H1 (cell line): ENCODE measurements at regions not wholly inside any gene's neighbourhood (a gene's known extent, or its start where the extent isn't known, plus 50 kb on each side); places are given as distances from the start of the nearest gene placed in this dataset.
A peak's percentile ranks its signal among the peaks of the same experiment; 100 is the strongest.

Experiments used
- CTCF ChIA-PET: fragments of 300-600 bp; sonication (Branson Sonifier 250); formaldehyde crosslinking; loops from one replicate; lab custom pipeline; 2021; ENCODE audit not compliant: partially characterized antibody; lab: Charles Lee
- POLR2A ChIA-PET: fragments of 300-600 bp; sonication (Branson Sonifier 250); formaldehyde crosslinking; loops from one replicate; lab custom pipeline; 2021; ENCODE audit warnings: inconsistent platforms; ENCODE audit not compliant: partially characterized antibody; lab: Charles Lee
- DNase-seq, 2 experiments: peaks; one replicate each; pipeline versions ENCODE4 v3.0.0 to v3.0.0-alpha.2; 2010 to 2022; ENCODE audit warnings: low spot score in 2 of 2, low read depth in 1 of 2, mixed read lengths in 1 of 2
- FAIRE-seq: peaks from 2 replicates; lab custom pipeline; 2011; peaks lifted over from hg19 to GRCh38; lab: Jason Lieb, UNC
- H2AFZ ChIP-seq: 2 replicates; pipeline ENCODE4 v1.8.1; 2012; ENCODE audit warnings: low read length, inconsistent platforms
- H2AK5ac ChIP-seq: 2 replicates; pipeline ENCODE4 v1.6.1; 2013; ENCODE audit warnings: low read depth, low read length
- H2BK120ac ChIP-seq: replicated peaks from 2 replicates; pipeline ENCODE3; 2013; ENCODE audit warnings: low read depth, low read length, inconsistent platforms
- H2BK12ac ChIP-seq: 2 replicates; pipeline ENCODE4 v1.6.1; 2013; ENCODE audit warnings: low read depth, low read length
- H2BK15ac ChIP-seq: 2 replicates; pipeline ENCODE4 v1.6.1; 2013; ENCODE audit warnings: low read length
- H2BK20ac ChIP-seq: 2 replicates; pipeline ENCODE4 v1.6.1; 2013; ENCODE audit warnings: low read length
- H2BK5ac ChIP-seq: 2 replicates; pipeline ENCODE4 v1.6.1; 2013; ENCODE audit warnings: low read depth, low read length
- H3K14ac ChIP-seq: 2 replicates; pipeline ENCODE4 v1.6.1; 2013; ENCODE audit warnings: inconsistent platforms; ENCODE audit not compliant: insufficient read length
- H3K18ac ChIP-seq: 2 replicates; pipeline ENCODE4 v1.6.1; 2013; ENCODE audit warnings: low read length; ENCODE audit errors: extremely low read depth
- H3K23ac ChIP-seq: 2 replicates; pipeline ENCODE4 v1.6.1; 2013; ENCODE audit warnings: inconsistent platforms; ENCODE audit not compliant: insufficient read length
- H3K23me2 ChIP-seq: 2 replicates; pipeline ENCODE4 v1.6.1; 2013; ENCODE audit warnings: low read depth, low read length
- H3K27ac ChIP-seq: 2 replicates; pipeline ENCODE4 v1.6.1; 2011; ENCODE audit warnings: low read depth, low read length, inconsistent platforms
- H3K27me3 ChIP-seq, 4 experiments: replicated peaks in 1 of 4; 1 replicate in 1 of 4; 2 replicates in 3 of 4; pipeline versions ENCODE4 v1.6.1 to v1.8.1; 2011 to 2013; ENCODE audit warnings: low read length in 3 of 4, mild to moderate bottlenecking in 3 of 4, inconsistent platforms in 2 of 4, mixed read lengths in 2 of 4, moderate library complexity in 1 of 4; ENCODE audit not compliant: control insufficient read depth in 3 of 4, insufficient read depth in 3 of 4; ENCODE audit errors: extremely low read depth in 1 of 4
- H3K36me3 ChIP-seq, 4 experiments: 2 replicates each; pipeline versions ENCODE4 v1.6.1 to v1.8.1; 2011 to 2013; ENCODE audit warnings: mild to moderate bottlenecking in 4 of 4, low read length in 3 of 4, moderate library complexity in 2 of 4, control low read depth in 1 of 4, inconsistent platforms in 1 of 4; ENCODE audit not compliant: insufficient read depth in 4 of 4, control insufficient read depth in 2 of 4
- H3K4ac ChIP-seq: replicated peaks from 2 replicates; pipeline ENCODE3; 2013; ENCODE audit warnings: low read length, low read depth, mixed read lengths, inconsistent platforms; ENCODE audit not compliant: insufficient read length
- H3K4me1 ChIP-seq, 4 experiments: replicated peaks in 1 of 4; 1 replicate in 1 of 4; 2 replicates in 3 of 4; pipeline versions ENCODE4 v1.6.1 to v1.8.1; 2011 to 2013; ENCODE audit warnings: low read length in 3 of 4, inconsistent platforms in 2 of 4, mixed read lengths in 1 of 4; ENCODE audit not compliant: insufficient read depth in 4 of 4, control insufficient read depth in 3 of 4
- H3K4me2 ChIP-seq, 2 experiments: 2 replicates each; pipeline versions ENCODE4 v1.6.1 to v1.8.1; 2011 to 2013; ENCODE audit warnings: low read depth in 2 of 2, low read length in 2 of 2, control low read depth in 1 of 2, inconsistent platforms in 1 of 2, mild to moderate bottlenecking in 1 of 2; ENCODE audit not compliant: insufficient read depth in 1 of 2
- H3K4me3 ChIP-seq, 4 experiments: fragments of 200-600, 300-600 bp in 1 of 4; sonication (generic), shearing (Covaris generic), sonication (Bioruptor Twin) in 1 of 4; 2 replicates each; pipeline versions ENCODE4 v1.5.1 to v1.8.1; 2011 to 2016; ENCODE audit warnings: low read length in 4 of 4, low read depth in 3 of 4, control low read depth in 2 of 4, inconsistent platforms in 2 of 4, mild to moderate bottlenecking in 2 of 4, mixed read lengths in 1 of 4, moderate library complexity in 1 of 4; ENCODE audit not compliant: insufficient read depth in 2 of 4; ENCODE audit errors: extremely low read depth in 1 of 4
- H3K56ac ChIP-seq: replicated peaks from 2 replicates; pipeline ENCODE3; 2013; ENCODE audit warnings: low read depth, mild to moderate bottlenecking, mixed read lengths, low read length, inconsistent platforms; ENCODE audit not compliant: insufficient read length
- H3K79me1 ChIP-seq: 2 replicates; pipeline ENCODE4 v1.6.1; 2013; ENCODE audit warnings: low read depth, low read length, control low read depth
- H3K79me2 ChIP-seq, 2 experiments: 2 replicates each; pipeline versions ENCODE4 v1.6.1 to v1.8.1; 2012 to 2013; ENCODE audit warnings: low read length in 2 of 2, mild to moderate bottlenecking in 2 of 2, inconsistent platforms in 1 of 2; ENCODE audit not compliant: insufficient read depth in 2 of 2, control insufficient read depth in 1 of 2
- H3K9ac ChIP-seq, 4 experiments: replicated peaks in 1 of 4; 1 replicate in 1 of 4; 2 replicates in 3 of 4; pipeline versions ENCODE4 v1.6.1 to v1.8.1; 2011 to 2013; ENCODE audit warnings: low read depth in 3 of 4, low read length in 3 of 4, control low read depth in 2 of 4, mild to moderate bottlenecking in 2 of 4, moderate library complexity in 2 of 4, inconsistent platforms in 1 of 4; ENCODE audit errors: extremely low read depth in 1 of 4
- H3K9me3 ChIP-seq, 2 experiments: 2 replicates each; pipeline versions ENCODE4 v1.6.1 to v1.8.1; 2012 to 2013; ENCODE audit warnings: mild to moderate bottlenecking in 2 of 2, moderate library complexity in 2 of 2, control low read depth in 1 of 2, inconsistent platforms in 1 of 2, low read depth in 1 of 2, low read length in 1 of 2, mixed read lengths in 1 of 2; ENCODE audit not compliant: insufficient read depth in 2 of 2
- H4K20me1 ChIP-seq, 2 experiments: replicated peaks in 1 of 2; 2 replicates each; pipeline versions ENCODE3 to v1.8.1; 2011 to 2013; ENCODE audit warnings: inconsistent platforms in 2 of 2, low read length in 2 of 2, mild to moderate bottlenecking in 1 of 2; ENCODE audit not compliant: insufficient read depth in 2 of 2, control insufficient read depth in 1 of 2
- H4K5ac ChIP-seq: 2 replicates; pipeline ENCODE4 v1.6.1; 2013; ENCODE audit warnings: low read length, low read depth, mixed read lengths, inconsistent platforms; ENCODE audit not compliant: insufficient read length
- H4K8ac ChIP-seq: 2 replicates; pipeline ENCODE4 v1.8.0; 2013; ENCODE audit warnings: mild to moderate bottlenecking, moderate library complexity, low read length, inconsistent platforms; ENCODE audit not compliant: insufficient read depth; ENCODE audit errors: extremely low read depth
- H4K91ac ChIP-seq: replicated peaks from 2 replicates; pipeline ENCODE3; 2013; ENCODE audit warnings: low read length, mixed read lengths, inconsistent platforms; ENCODE audit not compliant: insufficient read length
- GABPA ChIP-seq: IDR thresholded peaks from 2 replicates; pipeline ENCODE4 v1.6.1; 2011; ENCODE audit warnings: mild to moderate bottlenecking, low read length, moderate library complexity, borderline replicate concordance; ENCODE audit not compliant: insufficient read depth
- JUND ChIP-seq: IDR thresholded peaks from 2 replicates; pipeline ENCODE4 v1.6.1; 2011; ENCODE audit warnings: mild to moderate bottlenecking, improper control_type of control experiment, low read length
- KDM4A ChIP-seq: IDR thresholded peaks from one replicate; pipeline ENCODE4 v1.7.1; 2012; ENCODE audit warnings: low read depth, mild to moderate bottlenecking, moderate library complexity, low read length, inconsistent platforms; ENCODE audit not compliant: severe bottlenecking
- POU5F1 ChIP-seq: IDR thresholded peaks from 2 replicates; pipeline ENCODE4 v1.6.1; 2011; ENCODE audit warnings: low read depth, mild to moderate bottlenecking, low read length, moderate library complexity
- RAD21 ChIP-seq, 2 experiments: IDR thresholded peaks in 1 of 2; conservative IDR thresholded peaks in 1 of 2; 2 replicates each; pipeline ENCODE4 v1.6.1; 2011; ENCODE audit warnings: low read depth in 2 of 2, low read length in 2 of 2, improper control_type of control experiment in 1 of 2, inconsistent platforms in 1 of 2, mild to moderate bottlenecking in 1 of 2, moderate library complexity in 1 of 2
- RFX5 ChIP-seq: IDR thresholded peaks from 2 replicates; pipeline ENCODE4 v1.6.1; 2011; ENCODE audit warnings: low read depth, low read length, improper control_type of control experiment, borderline replicate concordance
- SIX5 ChIP-seq: IDR thresholded peaks from 2 replicates; pipeline ENCODE4 v1.6.1; 2011; ENCODE audit warnings: mild to moderate bottlenecking, low read depth, low read length
- SP2 ChIP-seq: IDR thresholded peaks from 2 replicates; pipeline ENCODE4 v1.6.1; 2012; ENCODE audit warnings: mild to moderate bottlenecking, low read length, inconsistent platforms
- WGBS, 2 experiments: shearing (Covaris generic) in 1 of 2; methylation state at CpG; one replicate each; pipeline versions ENCODE4 v1.1.6 to v1.1.7; 2013 to 2015; ENCODE audit warnings: low lambda C conversion rate in 2 of 2, mixed read lengths in 2 of 2, inconsistent platforms in 1 of 2, low coverage in 1 of 2, missing lambda C conversion rate in 1 of 2; ENCODE audit not compliant: insufficient replicate concordance in 2 of 2, insufficient coverage in 1 of 2, insufficient read length in 1 of 2; ENCODE audit errors: extremely low coverage in 1 of 2, missing lambda C conversion rate in 1 of 2; 5-methylcytosine and 5-hydroxymethylcytosine counted together
- TF ChIP-seq, protein P1 (sequence below): IDR thresholded peaks from 2 replicates; pipeline ENCODE4 v1.6.1; 2011; ENCODE audit warnings: low read depth, mild to moderate bottlenecking, low read length; ENCODE audit not compliant: insufficient read depth
- TF ChIP-seq, protein P2 (sequence below): IDR thresholded peaks from 2 replicates; pipeline ENCODE4 v1.6.1; 2011; ENCODE audit warnings: low read length, improper control_type of control experiment

DNA sequence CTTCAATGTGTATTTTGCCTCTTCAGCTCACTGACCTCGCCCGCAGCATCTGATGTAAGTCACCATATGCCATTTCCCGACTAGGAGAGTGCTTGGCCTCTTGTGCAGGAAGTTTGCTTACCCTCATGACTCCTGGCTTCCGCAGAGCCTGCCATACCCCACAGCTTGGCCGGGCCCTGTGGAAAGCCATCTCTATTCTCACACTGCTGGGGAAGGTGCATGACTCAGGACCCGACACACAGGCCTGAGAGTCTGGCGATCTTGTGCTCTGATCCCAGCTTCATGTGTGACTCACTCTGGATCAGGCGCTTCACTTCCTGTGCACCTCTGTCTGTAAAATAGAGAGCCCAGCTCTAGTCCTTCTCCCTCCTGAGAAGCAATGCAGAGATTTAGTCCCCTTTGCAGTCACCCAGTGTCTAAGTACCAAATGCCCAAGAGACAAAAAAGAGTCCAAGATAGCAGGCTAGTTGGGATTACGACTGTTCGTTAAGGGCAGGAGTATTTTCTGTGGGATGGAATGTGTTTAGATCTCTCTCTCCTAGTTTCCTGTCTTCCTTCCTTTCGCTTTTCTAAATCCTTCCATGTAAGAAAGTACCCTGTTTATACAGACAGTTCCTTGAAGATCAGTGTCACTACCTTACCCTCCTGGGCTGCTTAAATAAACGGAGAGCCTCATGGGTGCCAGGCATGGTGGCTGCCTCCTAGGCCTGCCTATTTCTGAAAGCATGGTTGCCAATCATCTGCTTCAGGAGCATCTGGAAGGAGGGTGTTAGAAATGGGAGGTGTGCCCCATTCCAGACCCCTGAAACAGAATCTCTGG lies 62.8 kb upstream of the KIF26B start:
- Histone ChIP-seq H2AK5ac (no peak overlapping the region), H3K9ac (no peak overlapping the region), H2BK15ac (no peak overlapping the region), H3K36me3 (no peaks in the 10 kb centered on the region; a peak in 1 of 8 replicates), H2BK5ac (no peak overlapping the region), H3K27me3 (no peaks in the 10 kb centered on the region), H2BK120ac (no peak overlapping the region), H2AFZ (no peak overlapping the region), H3K79me1 (no peaks in the 10 kb centered on the region), H4K8ac (no peak overlapping the region), H3K4me1 (no peaks in the 10 kb centered on the region), H2BK20ac (no peak overlapping the region), H3K23me2 (no peaks in the 10 kb centered on the region), H2BK12ac (no peak overlapping the region), H3K4ac (no peak overlapping the region), H3K27ac (no peak overlapping the region), H3K9me3 (no peaks in the 10 kb centered on the region), H3K56ac (no peak overlapping the region), H3K23ac (no peak overlapping the region), H4K20me1 (no peaks in the 10 kb centered on the region), H3K79me2 (no peaks in the 10 kb centered on the region), H3K4me2 (no peak overlapping the region), H3K4me3 (no peak overlapping the region), H4K5ac (no peak overlapping the region), H3K14ac (no peak overlapping the region), H3K18ac (no peak overlapping the region), H4K91ac (no peak overlapping the region)
- WGBS, 2 experiments = 86% methylated on average over 12 of the region's 12 CpGs; no CpG with 5 or more reads in 1 of the 2 experiments
- CTCF ChIA-PET = interaction anchor here (0.6 to 2.3 kb wide), 3 partner anchors 12 to 60 kb away, joined by 3 to 5 read pairs (median 3); no protein-coding TSS in a partner anchor
- DNase-seq (peak in 1 of 2 experiments; percentile 10), FAIRE-seq (no peak)
- POLR2A ChIA-PET = interaction anchor here (0.8 kb wide), 1 partner anchor 10 kb away, joined by 3 read pairs; no protein-coding TSS in a partner anchor
- TF ChIP-seq KDM4A (no peak), RAD21 (IDR thresholded peaks at IDR 0.05 in 1 of 2, conservative IDR thresholded peaks at IDR 0.05 in 1 of 2; ENCODE audit: low read depth in 2 of 2, low read length in 2 of 2) (no peak), JUND (no peak), RFX5 (no peak), GABPA (no peak), SP2 (no peak), SIX5 (no peak), POU5F1 (no peak)
- TF ChIP-seq, protein P1, sequence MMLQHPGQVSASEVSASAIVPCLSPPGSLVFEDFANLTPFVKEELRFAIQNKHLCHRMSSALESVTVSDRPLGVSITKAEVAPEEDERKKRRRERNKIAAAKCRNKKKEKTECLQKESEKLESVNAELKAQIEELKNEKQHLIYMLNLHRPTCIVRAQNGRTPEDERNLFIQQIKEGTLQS = no peak
- TF ChIP-seq, protein P2, sequence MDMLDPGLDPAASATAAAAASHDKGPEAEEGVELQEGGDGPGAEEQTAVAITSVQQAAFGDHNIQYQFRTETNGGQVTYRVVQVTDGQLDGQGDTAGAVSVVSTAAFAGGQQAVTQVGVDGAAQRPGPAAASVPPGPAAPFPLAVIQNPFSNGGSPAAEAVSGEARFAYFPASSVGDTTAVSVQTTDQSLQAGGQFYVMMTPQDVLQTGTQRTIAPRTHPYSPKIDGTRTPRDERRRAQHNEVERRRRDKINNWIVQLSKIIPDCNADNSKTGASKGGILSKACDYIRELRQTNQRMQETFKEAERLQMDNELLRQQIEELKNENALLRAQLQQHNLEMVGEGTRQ = no peak
